NCI-H2081 (cell line): ENCODE measurements at regions not wholly inside any gene's neighbourhood (a gene's known extent, or its start where the extent isn't known, plus 50 kb on each side); places are given as distances from the start of the nearest gene placed in this dataset.

Experiments
- DNase-seq, 2 experiments: peaks; one replicate each; lab custom pipeline; 2025; lab: John Stamatoyannopoulos, UW

- DNase-seq = no peak
Observed at GRCh38 chr18:56278421-56279003, 359.9 kb downstream of the TXNL1 start.

DNA sequence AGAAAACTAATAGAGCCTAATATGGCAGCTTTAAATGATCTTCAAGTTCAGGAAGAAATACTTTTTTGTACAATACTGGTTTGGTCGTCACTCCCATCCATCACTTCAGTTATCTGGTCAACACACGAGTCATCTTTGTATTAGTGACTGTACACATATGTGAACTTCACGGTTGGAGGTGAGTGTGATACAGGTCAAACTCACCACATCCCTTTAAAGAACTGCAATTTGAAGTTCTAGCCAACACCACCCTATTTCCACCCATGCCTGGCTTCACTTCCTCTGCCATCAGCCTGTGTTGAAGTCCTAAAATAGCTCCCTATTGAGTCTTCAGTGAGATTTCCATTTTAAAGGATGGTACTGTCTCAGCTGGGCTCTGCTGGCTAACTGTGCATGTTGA lies 361.9 kb downstream of the TXNL1 start:
- DNase-seq = no peak

GRCh38 chr18:56273541-56274219 lies 364.7 kb downstream of the TXNL1 start:
- no peak for DNase-seq

GRCh38 chr18:56270671-56271250 lies 367.6 kb downstream of the TXNL1 start:
- no peak for DNase-seq

DNA sequence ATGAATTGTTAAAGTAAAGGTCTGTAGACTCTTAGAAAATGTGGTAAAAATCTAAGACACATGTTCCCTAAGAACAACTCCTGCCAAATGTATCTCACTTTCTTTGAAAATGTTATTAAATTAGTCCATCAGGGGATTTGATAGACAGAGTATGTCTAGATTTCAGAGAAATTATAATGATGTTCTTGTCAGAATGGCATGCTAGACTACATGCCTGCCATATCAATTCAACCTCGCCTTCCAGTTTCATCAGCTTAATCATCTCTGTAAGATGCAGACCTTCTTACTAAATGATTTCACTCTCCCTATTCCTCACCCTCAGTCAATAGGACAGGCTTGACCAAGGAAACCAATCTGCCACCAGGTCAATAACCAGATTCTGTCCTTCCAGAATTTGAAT lies 368.4 kb downstream of the TXNL1 start:
- no peak for DNase-seq

DNA sequence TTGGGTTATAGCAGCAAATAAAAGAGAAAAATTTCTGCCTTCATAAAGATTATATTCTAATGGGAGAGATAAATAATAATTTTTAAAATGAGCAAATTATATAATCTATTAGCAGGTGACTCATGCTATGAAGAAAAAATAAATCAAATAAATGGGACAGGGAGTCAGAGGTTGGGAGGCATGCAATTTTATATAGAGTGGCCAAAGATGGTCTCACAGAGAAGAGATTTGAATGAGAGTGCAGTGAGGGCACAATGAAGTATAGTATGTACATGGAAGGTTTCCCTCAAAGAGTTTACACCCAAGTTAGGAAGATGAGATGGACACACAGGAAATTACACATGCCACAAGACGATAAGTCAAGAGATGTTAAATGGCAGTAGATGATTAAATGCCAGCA lies 369.4 kb downstream of the TXNL1 start:
- no peak for DNase-seq

- DNase-seq = no peak
Observed at GRCh38 chr18:56267334-56267733, 371.1 kb downstream of the TXNL1 start.

GRCh38 chr18:56258178-56258577 lies 380.2 kb downstream of the TXNL1 start:
- DNase-seq = no peak

GRCh38 chr18:56257205-56257604 lies 381.2 kb downstream of the TXNL1 start:
- no peak for DNase-seq

GRCh38 chr18:56256659-56257058 lies 381.7 kb downstream of the TXNL1 start:
- no peak for DNase-seq

GRCh38 chr18:56255381-56255780 lies 383.0 kb downstream of the TXNL1 start:
- DNase-seq = no peak

DNA sequence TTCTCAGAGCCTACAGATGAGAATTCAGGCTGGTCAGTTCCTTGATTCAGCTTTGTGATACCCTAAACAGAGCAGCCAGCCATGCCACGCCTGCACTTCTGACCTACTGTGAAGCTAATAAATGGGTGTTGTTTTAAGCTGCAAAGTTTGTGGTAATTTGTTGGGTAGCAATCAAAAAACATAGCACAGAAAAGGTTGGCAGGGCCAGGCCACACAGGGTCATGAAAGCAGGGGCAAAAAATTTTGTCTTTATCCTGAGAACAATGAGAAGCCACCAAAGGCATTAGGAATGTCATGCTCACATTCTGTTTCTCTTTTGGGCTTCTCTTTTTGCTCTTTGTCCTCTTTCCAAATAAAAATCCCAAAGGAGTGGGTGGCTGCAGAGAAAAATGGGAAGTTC lies 385.9 kb downstream of the TXNL1 start:
- DNase-seq = no peak

GRCh38 chr18:56248610-56249235 lies 389.7 kb downstream of the TXNL1 start:
- no peak for DNase-seq

GRCh38 chr18:56246916-56247315 lies 391.5 kb downstream of the TXNL1 start:
- DNase-seq = no peak

GRCh38 chr18:56245866-56246580 lies 392.4 kb downstream of the TXNL1 start:
- DNase-seq = no peak

- DNase-seq = no peak
Observed at GRCh38 chr18:56240405-56240804, 398.0 kb downstream of the TXNL1 start.

DNA sequence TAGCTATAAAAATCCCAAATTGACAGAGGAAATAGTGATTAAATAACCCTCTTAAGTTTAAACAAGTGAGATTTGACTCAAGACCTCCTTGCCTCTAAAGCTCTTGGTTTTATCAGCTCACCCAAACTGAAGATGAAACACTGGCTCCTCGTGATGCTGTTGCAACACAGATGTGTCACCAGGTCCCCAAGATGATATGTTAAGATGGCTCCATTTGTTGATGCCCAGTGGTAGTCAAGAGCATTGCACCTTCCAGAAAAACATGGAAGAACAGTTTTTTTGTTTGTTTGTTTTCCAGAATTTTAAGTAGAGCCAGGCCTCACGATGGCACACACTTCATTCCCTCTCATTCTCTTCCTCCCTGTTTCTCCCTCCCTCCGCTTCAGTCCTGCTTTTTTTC lies 399.8 kb downstream of the TXNL1 start:
- DNase-seq = no peak

- DNase-seq = no peak
Observed at GRCh38 chr18:56235481-56236013, 402.8 kb downstream of the TXNL1 start.

- DNase-seq = no peak
Observed at GRCh38 chr18:56235071-56235470, 403.3 kb downstream of the TXNL1 start.

DNA sequence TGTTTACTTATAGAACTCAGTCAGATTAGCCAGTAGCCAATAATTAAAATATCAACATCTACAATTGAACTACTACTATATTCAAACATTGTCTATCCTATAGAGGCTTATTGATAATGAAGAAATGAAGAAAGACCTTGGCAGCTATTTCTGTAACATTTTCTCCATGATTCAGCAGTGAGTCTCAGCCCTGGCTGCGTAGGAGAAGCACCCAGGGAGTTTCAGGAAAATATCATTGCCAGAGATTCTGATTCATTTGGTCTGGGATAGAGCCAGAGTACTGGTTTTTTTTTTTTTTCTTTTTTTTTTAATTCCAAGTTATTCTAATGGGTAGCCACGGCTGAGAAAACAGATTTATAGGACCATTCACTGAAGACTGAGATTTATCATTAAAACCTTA lies 404.8 kb downstream of the TXNL1 start:
- DNase-seq = no peak

- DNase-seq = no peak
Observed at GRCh38 chr18:56226025-56226424, 412.4 kb downstream of the TXNL1 start.
